ENCODE measurements at regions not wholly inside any gene's neighbourhood (a gene's known extent, or its start where the extent isn't known, plus 50 kb on each side); places are given as distances from the start of the nearest gene placed in this dataset.

GRCh38 chr4:156036496-156036895 is 82.8 kb upstream of the CTSO start:
- no peak for DNase-seq

- no peak for DNase-seq
Observed at GRCh38 chr4:156029691-156030090, 76.0 kb upstream of the CTSO start.

GRCh38 chr4:156021298-156021697 is 67.6 kb upstream of the CTSO start:
- no peak for DNase-seq

- DNase-seq = no peak
Observed at GRCh38 chr4:156019246-156019645, 65.6 kb upstream of the CTSO start.

GRCh38 chr4:156018383-156018782 is 64.7 kb upstream of the CTSO start:
- no peak for DNase-seq

- DNase-seq = no peak
Observed at GRCh38 chr4:156015781-156016180, 62.1 kb upstream of the CTSO start.

- DNase-seq = no peak
Observed at GRCh38 chr4:156006192-156006591, 52.5 kb upstream of the CTSO start.

All from retina (tissue), 1 donor.